ENCODE measurements at regions not wholly inside any gene's neighbourhood (a gene's known extent, or its start where the extent isn't known, plus 50 kb on each side); places are given as distances from the start of the nearest gene placed in this dataset.

DNA sequence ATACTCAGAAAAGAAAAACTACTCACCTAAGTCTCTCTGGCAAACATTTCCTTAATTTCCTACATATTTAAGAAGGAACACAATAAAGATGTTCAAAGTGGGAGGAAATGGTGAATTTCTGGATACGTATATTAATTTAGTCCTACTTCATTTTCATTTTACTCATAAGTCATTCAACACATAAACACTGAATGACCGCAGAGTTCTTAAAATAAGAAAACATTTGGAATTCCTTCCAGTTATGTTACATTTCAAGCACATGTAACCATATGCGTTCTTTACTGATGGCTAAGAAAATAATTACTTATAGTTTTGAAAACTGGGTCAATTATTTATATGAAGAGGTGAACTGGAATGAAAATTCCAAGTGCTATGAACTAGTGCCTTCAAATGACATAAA lies 409.3 kb downstream of the BCAT1 start:
- no peak for TF ChIP-seq POLR2AphosphoS5 (IDR thresholded peaks at IDR 0.05)
- no peak for TF ChIP-seq EP300 (IDR thresholded peaks at IDR 0.05)
- TF ChIP-seq, protein P1, sequence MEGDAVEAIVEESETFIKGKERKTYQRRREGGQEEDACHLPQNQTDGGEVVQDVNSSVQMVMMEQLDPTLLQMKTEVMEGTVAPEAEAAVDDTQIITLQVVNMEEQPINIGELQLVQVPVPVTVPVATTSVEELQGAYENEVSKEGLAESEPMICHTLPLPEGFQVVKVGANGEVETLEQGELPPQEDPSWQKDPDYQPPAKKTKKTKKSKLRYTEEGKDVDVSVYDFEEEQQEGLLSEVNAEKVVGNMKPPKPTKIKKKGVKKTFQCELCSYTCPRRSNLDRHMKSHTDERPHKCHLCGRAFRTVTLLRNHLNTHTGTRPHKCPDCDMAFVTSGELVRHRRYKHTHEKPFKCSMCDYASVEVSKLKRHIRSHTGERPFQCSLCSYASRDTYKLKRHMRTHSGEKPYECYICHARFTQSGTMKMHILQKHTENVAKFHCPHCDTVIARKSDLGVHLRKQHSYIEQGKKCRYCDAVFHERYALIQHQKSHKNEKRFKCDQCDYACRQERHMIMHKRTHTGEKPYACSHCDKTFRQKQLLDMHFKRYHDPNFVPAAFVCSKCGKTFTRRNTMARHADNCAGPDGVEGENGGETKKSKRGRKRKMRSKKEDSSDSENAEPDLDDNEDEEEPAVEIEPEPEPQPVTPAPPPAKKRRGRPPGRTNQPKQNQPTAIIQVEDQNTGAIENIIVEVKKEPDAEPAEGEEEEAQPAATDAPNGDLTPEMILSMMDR (IDR thresholded peaks at IDR 0.05) = no peak
- TF ChIP-seq POLR2A (IDR thresholded peaks at IDR 0.05) = no peak
- no peak for DNase-seq
- Histone ChIP-seq H3K4me1 (peaks cover 0 to 28% (median 20%) of the 10 kb centered on the region in 4 donors), H3K36me3 (no peaks in the 10 kb centered on the region), H3K9me3 (no peaks in the 10 kb centered on the region), H3K27me3 (no peaks in the 10 kb centered on the region), H3K4me3 (no peak overlapping the region), H3K27ac (peak overlapping the region in 2 of 5 donors; percentile 57 to 71)
- intact Hi-C loops (cut with DNase I; ENCODE audit: low total_unique reads) = no loop called here
- 75 to 89% (median 86%) methylated on average over 3 of the region's 3 CpGs for WGBS, 5 donors

DNA sequence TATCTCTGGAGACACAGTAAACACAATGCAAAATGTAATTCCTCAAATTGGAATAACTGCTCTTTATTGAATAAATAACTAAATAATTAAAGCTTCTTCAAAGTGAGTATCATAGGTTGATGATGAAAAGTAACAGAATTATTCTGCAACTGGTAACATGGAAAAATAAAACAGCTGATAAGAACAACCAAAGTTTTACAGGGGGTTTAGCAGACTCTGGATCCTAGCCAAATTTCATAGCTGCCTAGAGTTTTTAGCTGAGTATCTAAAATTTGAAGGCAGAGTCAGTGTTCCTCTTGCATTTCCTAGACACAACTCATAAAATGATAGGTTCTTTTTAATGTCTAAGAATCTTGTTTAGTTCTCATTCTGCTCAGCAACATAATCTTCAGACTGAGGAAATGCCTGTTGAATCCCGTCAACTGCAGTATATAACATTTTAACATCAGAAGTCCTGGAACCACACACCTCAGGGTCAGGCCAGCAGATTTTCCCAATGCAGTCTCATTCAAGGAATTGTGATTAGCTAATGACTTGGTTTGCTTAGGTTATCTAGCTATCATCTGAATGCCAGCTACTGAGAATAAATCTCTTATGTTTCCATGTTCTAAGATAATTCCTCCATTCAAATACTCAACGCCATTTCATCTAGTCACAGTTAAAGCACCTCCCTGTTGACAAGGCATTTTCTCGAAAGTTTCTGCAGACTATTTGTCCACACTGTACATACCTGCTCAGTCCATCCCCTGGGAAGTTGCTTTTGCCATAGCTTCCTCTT lies 411.6 kb downstream of the BCAT1 start:
- peak in 1 of 2 donors; percentile 23 for DNase-seq
- Histone ChIP-seq H3K4me1 (peaks cover 0 to 38% (median 22%) of the 10 kb centered on the region in 4 donors), H3K36me3 (no peaks in the 10 kb centered on the region), H3K27me3 (no peaks in the 10 kb centered on the region), H3K9me3 (no peaks in the 10 kb centered on the region), H3K27ac (peak overlapping the region in 4 of 5 donors; percentile 54 to 71 (median 59)), H3K4me3 (peak overlapping the region; percentile 0 to 12 (median 10))
- intact Hi-C loops (cut with DNase I; ENCODE audit: low total_unique reads) = no loop called here
- 45 to 63% (median 51%) methylated on average over 3 of the region's 3 CpGs for WGBS, 5 donors
- TF ChIP-seq, protein P1 (IDR thresholded peaks at IDR 0.05) = no peak
- TF ChIP-seq POLR2AphosphoS5 (IDR thresholded peaks at IDR 0.05) (no peak), POLR2A (IDR thresholded peaks at IDR 0.05) (no peak), EP300 (IDR thresholded peaks at IDR 0.05) (no peak)

DNA sequence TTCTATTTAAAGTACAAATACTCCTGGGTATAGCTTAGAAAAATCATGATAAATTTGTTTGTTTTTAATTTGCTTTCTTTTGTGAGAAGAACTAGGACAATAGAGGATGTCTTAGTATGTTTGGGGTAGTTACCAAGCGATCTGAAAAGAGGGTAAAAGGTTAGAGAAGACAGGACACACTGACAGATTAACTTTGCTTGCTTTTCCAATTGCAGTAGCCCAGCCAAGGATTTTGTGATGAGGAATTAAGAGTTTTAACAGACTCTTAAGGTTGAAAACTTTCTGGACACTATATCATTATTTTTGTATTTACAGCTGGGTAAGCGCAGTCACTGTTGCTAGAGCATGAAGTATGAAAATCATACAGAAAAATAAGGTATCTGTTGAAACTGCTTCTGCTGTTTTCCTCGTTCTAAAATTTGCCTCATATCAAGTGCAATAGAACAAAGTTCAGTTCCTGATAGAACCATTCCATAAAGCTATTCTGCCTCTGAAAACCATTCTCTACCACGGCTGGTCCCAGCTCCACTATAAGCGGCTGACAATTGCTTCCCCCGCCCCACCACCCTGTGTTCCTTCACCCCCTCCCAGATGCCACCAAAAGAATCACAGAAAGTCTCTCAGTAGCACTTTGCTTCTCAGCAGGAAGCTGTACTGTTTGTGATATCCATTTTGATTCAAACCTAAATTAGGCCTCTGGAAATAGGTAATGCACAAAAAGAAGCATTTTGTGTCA lies 413.4 kb downstream of the BCAT1 start:
- TF ChIP-seq EP300 (IDR thresholded peaks at IDR 0.05) (no peak), POLR2A (IDR thresholded peaks at IDR 0.05) (no peak), POLR2AphosphoS5 (IDR thresholded peaks at IDR 0.05) (no peak)
- TF ChIP-seq, protein P1 (IDR thresholded peaks at IDR 0.05) = no peak
- WGBS, 5 donors = 43 to 52% (median 45%) methylated on average over 6 of the region's 6 CpGs

DNA sequence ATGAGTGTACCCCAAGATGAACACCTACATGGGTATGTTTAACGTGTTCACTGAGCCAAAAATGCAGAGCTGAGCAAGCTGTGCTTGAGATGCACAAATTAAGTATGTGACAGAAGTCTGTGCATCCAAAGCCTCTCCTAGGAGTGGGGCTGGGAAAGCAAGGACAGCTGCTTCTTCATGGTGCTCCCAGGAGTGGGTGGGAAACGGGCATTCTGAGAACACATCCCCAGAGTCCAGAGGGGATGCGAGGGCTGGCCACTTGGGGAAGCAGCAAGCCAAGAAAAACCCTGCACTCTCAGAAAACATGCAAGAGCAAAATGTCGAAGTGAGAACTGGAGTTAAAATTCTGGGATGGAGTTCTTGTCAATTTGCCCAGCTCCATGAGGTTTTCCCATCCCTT lies 414.3 kb downstream of the BCAT1 start:
- peaks cover 0 to 30% (median 19%) of the 10 kb centered on the region in 4 donors for H3K4me1 ChIP-seq
- no peak overlapping the region for H3K4me3 ChIP-seq
- 59 to 75% (median 74%) methylated on average over 4 of the region's 4 CpGs for WGBS, 5 donors
- H3K9me3 ChIP-seq = no peaks in the 10 kb centered on the region
- intact Hi-C loops (cut with DNase I; ENCODE audit: low total_unique reads) = no loop called here
- no peaks in the 10 kb centered on the region for H3K27me3 ChIP-seq
- TF ChIP-seq POLR2AphosphoS5 (IDR thresholded peaks at IDR 0.05) (no peak), POLR2A (IDR thresholded peaks at IDR 0.05) (no peak), EP300 (IDR thresholded peaks at IDR 0.05) (no peak)
- TF ChIP-seq, protein P1 (IDR thresholded peaks at IDR 0.05) = no peak
- no peaks in the 10 kb centered on the region for H3K36me3 ChIP-seq
- peak in 1 of 2 donors; percentile 12 for DNase-seq
- H3K27ac ChIP-seq = peak overlapping the region in 4 of 5 donors; percentile 35 to 71 (median 59)

More for the DNA sequence above, 413.4 kb downstream of the BCAT1 start:
- DNase-seq = peak in 1 of 2 donors; percentile 10
- Histone ChIP-seq H3K9me3 (no peaks in the 10 kb centered on the region), H3K27me3 (no peaks in the 10 kb centered on the region), H3K27ac (peak overlapping the region in 4 of 5 donors; percentile 35 to 71 (median 59)), H3K36me3 (no peaks in the 10 kb centered on the region), H3K4me3 (peak overlapping the region in 1 of 4 donors; percentile 1), H3K4me1 (peaks cover 0 to 32% (median 22%) of the 10 kb centered on the region in 4 donors)
- intact Hi-C loops (cut with DNase I; ENCODE audit: low total_unique reads) = no loop called here

Measured in stomach (tissue), 8 donors.